CD4-positive, CD25-positive, alpha-beta regulatory T cell (primary cell): ENCODE measurements at regions not wholly inside any gene's neighbourhood (a gene's known extent, or its start where the extent isn't known, plus 50 kb on each side); places are given as distances from the start of the nearest gene placed in this dataset.
"Not testable (repeated sequence)": the region's sequence is repeated elsewhere in the genome, so short reads cannot be mapped to it uniquely, and the experiment has no call there.

Experiments used
- ATAC-seq, 2 donors: fragments of 150-1000 bp; cut with Tn5 transposase; one replicate each; pipeline ENCODE4 v1.10.0; 2021; ENCODE audit warnings: low read depth in 2 of 2, moderate number of reproducible peaks in 2 of 2, moderate library complexity in 1 of 2
- DNase-seq, 3 donors: peaks; one replicate each; pipeline versions ENCODE4 v3.0.0 to v3.0.0-alpha.2; 2012 to 2022; ENCODE audit warnings: mixed read lengths in 1 of 3
- H3K27ac ChIP-seq: one replicate; pipeline ENCODE4 v1.7.0; 2013; ENCODE audit warnings: mild to moderate bottlenecking, low read length; ENCODE audit not compliant: insufficient read depth, poor library complexity, severe bottlenecking
- H3K27me3 ChIP-seq: one replicate; pipeline ENCODE4 v1.7.0; 2013; ENCODE audit warnings: low read length; ENCODE audit not compliant: control insufficient read depth, insufficient read depth
- H3K36me3 ChIP-seq: one replicate; pipeline ENCODE4 v1.7.0; 2013; ENCODE audit warnings: mild to moderate bottlenecking, low read length, moderate library complexity; ENCODE audit not compliant: control insufficient read depth, insufficient read depth
- H3K4me1 ChIP-seq: 2 replicates; pipeline ENCODE4 v1.7.0; 2013; ENCODE audit warnings: mild to moderate bottlenecking, low read length; ENCODE audit not compliant: insufficient read depth, control insufficient read depth, poor library complexity, severe bottlenecking
- H3K4me3 ChIP-seq: one replicate; pipeline ENCODE4 v1.7.0; 2013; ENCODE audit warnings: low read depth, mild to moderate bottlenecking, low read length, moderate library complexity
- H3K9me3 ChIP-seq, 2 experiments: 1 replicate in 1 of 2; 2 replicates in 1 of 2; pipeline ENCODE4 v1.7.0; 2013; ENCODE audit warnings: low read length in 2 of 2, mild to moderate bottlenecking in 1 of 2, moderate library complexity in 1 of 2; ENCODE audit not compliant: control insufficient read depth in 2 of 2
- H3K27ac Mint-ChIP-seq, 3 donors: one replicate each; pipeline ENCODE4 v1.8.0; 2020 to 2022; ENCODE audit warnings: mild to moderate bottlenecking in 3 of 3, mixed read lengths in 3 of 3, moderate library complexity in 2 of 3
- H3K27me3 Mint-ChIP-seq: one replicate; pipeline ENCODE4 v1.8.0; 2022; ENCODE audit warnings: mild to moderate bottlenecking, mixed read lengths
- H3K36me3 Mint-ChIP-seq: one replicate; pipeline ENCODE4 v1.8.0; 2020; ENCODE audit warnings: mixed read lengths
- H3K4me1 Mint-ChIP-seq, 4 donors: one replicate each; pipeline ENCODE4 v1.8.0; 2020 to 2022; ENCODE audit warnings: mixed read lengths in 4 of 4, mild to moderate bottlenecking in 1 of 4
- H3K4me3 Mint-ChIP-seq, 4 donors: one replicate each; pipeline ENCODE4 v1.8.0; 2020 to 2022; ENCODE audit warnings: mild to moderate bottlenecking in 4 of 4, mixed read lengths in 4 of 4, moderate library complexity in 3 of 4
- H3K9me3 Mint-ChIP-seq, 7 donors: one replicate each; pipeline ENCODE4 v1.8.0; 2020 to 2022; ENCODE audit warnings: mixed read lengths in 7 of 7, mild to moderate bottlenecking in 3 of 7, moderate library complexity in 2 of 7

DNA sequence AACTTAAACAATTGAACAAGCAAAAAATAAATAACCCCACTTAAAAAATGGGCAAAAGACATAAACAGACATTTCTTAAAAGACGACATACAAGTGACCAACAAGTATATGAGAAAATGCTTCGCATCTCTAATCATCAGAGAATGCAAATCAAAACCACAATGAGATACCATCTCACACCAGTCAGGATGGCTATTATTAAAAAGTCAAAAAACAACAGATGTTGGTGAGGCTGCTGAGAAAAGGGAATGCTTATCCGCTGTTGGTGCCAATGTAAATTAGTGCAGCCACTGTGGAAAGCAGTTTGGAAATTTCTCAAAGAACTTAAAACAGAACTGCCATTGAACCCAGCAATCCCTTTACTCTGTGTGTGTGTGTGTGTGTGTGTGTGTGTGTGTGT is 122.2 kb upstream of the TGFBR2 start:
- not testable (repeated sequence) for H3K4me3 ChIP-seq, H3K27ac Mint-ChIP-seq, H3K27me3 ChIP-seq, ATAC-seq, H3K27ac ChIP-seq, DNase-seq, H3K36me3 ChIP-seq, H3K4me1 Mint-ChIP-seq, H3K36me3 Mint-ChIP-seq, H3K4me3 Mint-ChIP-seq, H3K4me1 ChIP-seq
- H3K27me3 Mint-ChIP-seq, result peaks cover 13% of the 10 kb centered on the region
- peaks cover 0 to 14% (median 3%) of the 10 kb centered on the region in 7 donors for H3K9me3 Mint-ChIP-seq
- peaks cover 10 to 16% of the 10 kb centered on the region in 2 experiments for H3K9me3 ChIP-seq

DNA sequence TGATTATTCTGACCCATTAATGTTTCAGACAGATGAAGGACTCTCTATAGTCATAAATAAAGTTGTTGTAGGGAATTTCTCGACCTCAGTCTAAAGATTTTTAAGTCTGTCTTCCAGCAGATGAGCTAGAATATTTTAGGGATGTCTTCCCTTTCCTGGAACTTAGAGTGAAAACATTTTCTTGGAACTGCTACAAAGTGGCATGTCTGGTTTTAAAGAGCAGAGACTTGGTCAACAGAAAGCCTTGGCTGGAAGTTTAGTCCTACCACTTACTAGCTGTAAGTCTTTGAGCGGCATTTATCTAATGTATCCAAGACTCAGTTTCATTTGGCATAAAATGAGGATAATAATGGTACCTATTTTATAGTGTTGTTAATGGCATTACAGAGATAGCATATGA is 120.0 kb upstream of the TGFBR2 start:
- no peak for ATAC-seq
- H3K36me3 ChIP-seq, result no peaks in the 10 kb centered on the region
- no peaks in the 10 kb centered on the region for H3K4me1 ChIP-seq
- DNase-seq, result no peak
- peaks cover 16% of the 10 kb centered on the region in 2 experiments for H3K9me3 ChIP-seq
- Mint-ChIP-seq H3K36me3 (no peaks in the 10 kb centered on the region), H3K4me1 (peaks cover 0 to 3% (median 0%) of the 10 kb centered on the region in 4 donors), H3K4me3 (no peak overlapping the region), H3K27ac (no peak overlapping the region), H3K27me3 (peaks cover 13% of the 10 kb centered on the region), H3K9me3 (peaks cover 0 to 24% (median 5%) of the 10 kb centered on the region in 7 donors)
- H3K4me3 ChIP-seq, result no peak overlapping the region
- peaks cover 2% of the 10 kb centered on the region for H3K27me3 ChIP-seq
- H3K27ac ChIP-seq, result no peak overlapping the region

DNA sequence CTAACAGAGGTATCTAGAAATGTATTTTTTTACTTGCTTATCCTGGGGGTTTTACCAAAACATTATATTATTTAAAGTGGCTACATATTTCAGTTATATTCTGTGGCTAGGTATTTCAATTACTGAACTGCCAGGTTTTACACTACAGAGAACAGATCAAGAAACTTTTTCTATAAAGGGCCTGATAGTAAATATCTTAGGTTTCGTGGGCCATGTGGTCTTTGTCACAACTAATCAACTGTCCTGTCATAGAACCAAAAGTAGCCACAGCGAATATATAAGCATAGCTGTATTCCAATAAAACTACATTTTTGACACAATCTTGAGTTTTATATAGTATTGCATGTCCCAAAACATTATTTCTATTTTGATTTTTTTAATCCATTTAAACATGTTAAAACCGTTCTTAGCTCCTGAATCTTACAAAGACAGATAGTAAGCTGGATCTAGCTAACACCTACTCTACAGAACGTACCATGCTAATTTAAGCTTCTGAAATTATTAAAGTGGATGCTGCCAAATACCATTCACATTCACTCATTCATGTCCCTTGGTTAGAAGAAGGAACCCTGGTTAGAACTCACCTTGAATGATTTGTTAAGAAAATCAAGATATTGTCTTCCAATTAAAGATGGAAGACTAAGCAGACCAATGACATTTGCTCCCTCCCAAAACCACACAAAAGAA is 118.2 kb upstream of the TGFBR2 start:
- Mint-ChIP-seq H3K4me3 (no peak overlapping the region), H3K36me3 (no peaks in the 10 kb centered on the region), H3K9me3 (peaks cover 0 to 24% (median 5%) of the 10 kb centered on the region in 7 donors), H3K27ac (no peak overlapping the region), H3K4me1 (peaks cover 0 to 3% (median 0%) of the 10 kb centered on the region in 4 donors), H3K27me3 (peaks cover 25% of the 10 kb centered on the region)
- ATAC-seq (no peak), DNase-seq (no peak)
- H3K9me3 ChIP-seq, result peaks cover 16% of the 10 kb centered on the region in 2 experiments
- no peak overlapping the region for H3K27ac ChIP-seq
- H3K4me1 ChIP-seq, result no peaks in the 10 kb centered on the region
- peaks cover 5% of the 10 kb centered on the region for H3K27me3 ChIP-seq
- no peak overlapping the region for H3K4me3 ChIP-seq
- H3K36me3 ChIP-seq, result no peaks in the 10 kb centered on the region

DNA sequence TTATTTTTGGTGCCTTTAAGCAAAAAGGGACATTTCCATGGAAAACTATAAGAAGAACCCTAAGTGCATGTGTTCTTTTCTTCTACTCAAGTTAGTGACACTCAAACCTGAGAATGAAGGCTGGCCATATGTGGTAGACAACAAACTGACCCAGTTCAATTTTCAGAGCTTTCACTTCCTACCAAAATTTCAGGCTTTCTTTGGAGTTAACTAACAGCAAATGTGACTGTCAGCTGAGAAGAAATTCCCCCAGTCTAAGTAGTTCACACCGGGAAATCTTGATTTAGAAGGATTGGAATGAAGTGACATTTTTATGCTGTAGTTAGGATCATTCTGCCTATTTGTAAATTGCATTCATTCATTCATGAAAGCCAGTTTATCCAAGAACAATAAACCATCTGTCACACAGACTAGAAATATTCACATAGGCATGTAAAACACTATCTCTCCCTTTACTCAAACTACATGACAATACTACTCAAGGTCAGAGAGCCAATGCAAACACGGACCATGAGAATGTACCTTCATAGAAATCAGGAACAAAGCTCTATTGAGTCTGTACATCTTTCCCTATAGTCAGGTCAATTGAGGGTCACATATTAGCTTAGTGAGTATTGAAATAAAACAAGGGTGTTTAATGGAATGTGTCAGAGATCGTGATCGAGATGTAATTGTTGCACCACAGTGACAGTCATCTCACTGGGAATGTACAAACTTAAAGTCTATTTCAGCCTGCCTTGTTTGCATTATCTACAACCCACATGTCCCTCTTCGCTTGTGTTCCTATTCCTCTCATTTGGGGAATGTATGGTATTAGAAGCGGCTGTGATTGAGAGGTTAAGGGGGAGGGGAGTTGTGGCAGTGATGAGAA is 113.8 kb upstream of the TGFBR2 start:
- Histone ChIP-seq H3K4me1 (no peaks in the 10 kb centered on the region), H3K9me3 (peaks cover 14 to 16% of the 10 kb centered on the region in 2 experiments), H3K27ac (no peak overlapping the region), H3K4me3 (no peak overlapping the region), H3K27me3 (peaks cover 5% of the 10 kb centered on the region), H3K36me3 (no peaks in the 10 kb centered on the region)
- no peaks in the 10 kb centered on the region for H3K36me3 Mint-ChIP-seq
- H3K27me3 Mint-ChIP-seq, result peaks cover 39% of the 10 kb centered on the region
- H3K4me1 Mint-ChIP-seq, result peaks cover 0 to 13% (median 4%) of the 10 kb centered on the region in 4 donors
- no peak overlapping the region for H3K27ac Mint-ChIP-seq
- peaks cover 0 to 23% (median 5%) of the 10 kb centered on the region in 7 donors for H3K9me3 Mint-ChIP-seq
- no peak overlapping the region for H3K4me3 Mint-ChIP-seq
- ATAC-seq, result no peak
- DNase-seq, result no peak

DNA sequence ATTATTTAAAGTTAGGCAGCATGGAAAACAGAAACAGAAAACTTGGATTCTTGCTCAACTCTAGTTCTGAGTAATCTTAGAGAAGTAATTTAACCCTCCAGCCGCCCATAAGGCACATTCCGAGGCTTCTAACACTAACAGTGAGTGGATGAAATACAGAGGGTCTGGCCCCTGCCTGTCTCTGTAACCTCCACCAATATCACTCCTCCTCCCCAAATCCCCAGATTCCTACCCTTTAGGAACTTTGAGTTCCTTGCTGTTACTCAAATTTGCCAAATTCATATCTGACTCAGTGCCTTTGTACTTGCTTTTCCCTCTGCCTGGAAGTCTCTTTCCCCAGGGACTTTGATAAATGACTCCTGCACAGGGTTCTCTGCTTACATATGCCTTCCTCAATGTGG is 112.5 kb upstream of the TGFBR2 start:
- H3K9me3 ChIP-seq, result peaks cover under 1 to 8% of the 10 kb centered on the region in 2 experiments
- ATAC-seq, result no peak

DNA sequence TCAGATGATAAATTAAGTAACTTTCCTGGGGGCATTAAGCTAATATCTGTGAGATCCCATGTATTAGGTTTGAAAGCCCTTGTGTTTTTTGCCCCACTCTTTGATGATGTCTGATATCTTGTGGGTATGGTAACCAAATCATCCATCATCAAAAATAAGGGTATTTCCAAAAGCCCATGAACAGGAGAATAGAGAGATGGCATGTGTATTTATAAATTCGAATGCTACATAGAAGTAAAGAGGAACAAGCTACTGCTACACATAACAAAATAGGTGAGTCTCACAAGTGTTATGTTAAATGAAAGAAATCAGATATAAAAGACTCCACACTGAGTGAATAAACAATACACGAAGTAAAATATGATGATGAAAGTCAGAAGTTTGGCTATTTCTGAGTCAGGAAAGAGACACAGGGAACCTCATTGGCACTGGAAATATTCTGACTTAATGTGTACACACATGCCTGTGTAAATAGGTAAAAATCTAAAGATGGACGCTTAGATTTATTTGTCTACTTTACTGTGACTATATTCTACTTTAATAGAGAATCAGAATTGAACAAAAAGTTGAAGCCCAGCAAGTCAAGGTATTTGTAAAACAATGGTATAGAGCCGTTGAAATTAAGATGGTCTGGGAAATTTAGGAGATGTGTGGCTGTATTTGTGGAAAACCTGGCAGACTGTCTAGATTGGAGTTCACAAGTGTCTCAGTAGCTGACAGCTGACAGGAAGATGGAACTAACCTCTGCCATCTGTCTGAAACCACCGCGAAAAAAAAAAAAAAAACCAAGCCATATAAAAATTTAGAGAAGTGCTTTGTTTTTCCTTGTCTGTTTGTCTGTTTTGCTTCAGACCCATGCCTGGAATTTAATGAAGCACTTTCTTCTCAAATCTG is 111.0 kb upstream of the TGFBR2 start:
- Histone ChIP-seq H3K4me1 (no peaks in the 10 kb centered on the region), H3K27ac (no peak overlapping the region), H3K36me3 (no peaks in the 10 kb centered on the region), H3K4me3 (no peak overlapping the region), H3K9me3 (no peaks in the 10 kb centered on the region), H3K27me3 (peaks cover 2% of the 10 kb centered on the region)
- Mint-ChIP-seq H3K27ac (peak overlapping the region in 2 of 3 donors; percentile 16 to 22), H3K9me3 (peaks cover 0 to 2% (median 0%) of the 10 kb centered on the region in 7 donors), H3K36me3 (no peaks in the 10 kb centered on the region), H3K27me3 (peaks cover 38% of the 10 kb centered on the region), H3K4me3 (no peak overlapping the region), H3K4me1 (peaks cover 3 to 19% (median 6%) of the 10 kb centered on the region in 4 donors)
- ATAC-seq, result no peak
- DNase-seq, result no peak

More for the DNA sequence above, 112.5 kb upstream of the TGFBR2 start:
- Histone ChIP-seq H3K4me3 (no peak overlapping the region), H3K27me3 (peaks cover 2% of the 10 kb centered on the region), H3K4me1 (no peaks in the 10 kb centered on the region), H3K27ac (no peak overlapping the region), H3K36me3 (no peaks in the 10 kb centered on the region)
- peaks cover 0 to 13% (median 4%) of the 10 kb centered on the region in 4 donors for H3K4me1 Mint-ChIP-seq
- no peaks in the 10 kb centered on the region for H3K36me3 Mint-ChIP-seq
- peaks cover 0 to 13% (median 2%) of the 10 kb centered on the region in 7 donors for H3K9me3 Mint-ChIP-seq
- peaks cover 37% of the 10 kb centered on the region for H3K27me3 Mint-ChIP-seq
- no peak overlapping the region for H3K4me3 Mint-ChIP-seq
- no peak overlapping the region for H3K27ac Mint-ChIP-seq
- no peak for DNase-seq
